NCI-H187 (cell line): ENCODE measurements at regions not wholly inside any gene's neighbourhood (a gene's known extent, or its start where the extent isn't known, plus 50 kb on each side); places are given as distances from the start of the nearest gene placed in this dataset.

ENCODE experiments used
- DNase-seq, 2 experiments: peaks; one replicate each; lab custom pipeline; 2025; lab: John Stamatoyannopoulos, UW

- DNase-seq, result no peak
These were observed 552.1 kb downstream of the CDH26 start for GRCh38 chr20:60510356-60510755.

GRCh38 chr20:60512443-60512842, 554.2 kb downstream of the CDH26 start:
- DNase-seq, result no peak

GRCh38 chr20:60513141-60513540, 554.9 kb downstream of the CDH26 start:
- no peak for DNase-seq

GRCh38 chr20:60516442-60516841, 558.2 kb downstream of the CDH26 start:
- DNase-seq, result no peak

- no peak for DNase-seq
These were observed 559.8 kb downstream of the CDH26 start for GRCh38 chr20:60518022-60518421.

GRCh38 chr20:60525397-60525796, 567.2 kb downstream of the CDH26 start:
- DNase-seq, result no peak

GRCh38 chr20:60527656-60528055, 569.4 kb downstream of the CDH26 start:
- no peak for DNase-seq

GRCh38 chr20:60528141-60528540, 569.9 kb downstream of the CDH26 start:
- no peak for DNase-seq

GRCh38 chr20:60529149-60529548, 570.9 kb downstream of the CDH26 start:
- DNase-seq, result no peak

- no peak for DNase-seq
These were observed 577.0 kb downstream of the CDH26 start for GRCh38 chr20:60535211-60535610.

GRCh38 chr20:60540591-60540990, 582.4 kb downstream of the CDH26 start:
- DNase-seq, result no peak

GRCh38 chr20:60541991-60542390, 583.8 kb downstream of the CDH26 start:
- DNase-seq, result no peak

- no peak for DNase-seq
These were observed 585.4 kb downstream of the CDH26 start for GRCh38 chr20:60543598-60543997.

- DNase-seq, result no peak
These were observed 594.9 kb downstream of the CDH26 start for GRCh38 chr20:60553095-60553494.

- DNase-seq, result no peak
These were observed 600.3 kb downstream of the CDH26 start for GRCh38 chr20:60558486-60558885.

GRCh38 chr20:60559462-60559861, 601.2 kb downstream of the CDH26 start:
- peak; percentile 47 to 68 for DNase-seq

GRCh38 chr20:60561052-60561451, 602.8 kb downstream of the CDH26 start:
- DNase-seq, result no peak

GRCh38 chr20:60565083-60565482, 606.9 kb downstream of the CDH26 start:
- DNase-seq, result no peak

- no peak for DNase-seq
These were observed 607.3 kb downstream of the CDH26 start for GRCh38 chr20:60565551-60565950.

GRCh38 chr20:60569116-60569515, 610.9 kb downstream of the CDH26 start:
- DNase-seq, result no peak

GRCh38 chr20:60570481-60571277, 612.5 kb downstream of the CDH26 start:
- no peak for DNase-seq

GRCh38 chr20:60573003-60573680, 614.9 kb downstream of the CDH26 start:
- DNase-seq, result no peak

- no peak for DNase-seq
These were observed 618.0 kb downstream of the CDH26 start for GRCh38 chr20:60576236-60576635.
